GM18907 (cell line): ENCODE measurements at regions not wholly inside any gene's neighbourhood (a gene's known extent, or its start where the extent isn't known, plus 50 kb on each side); places are given as distances from the start of the nearest gene placed in this dataset.

Source experiments
- ATAC-seq: cut with Tn5 transposase; IDR thresholded peaks from one replicate; pipeline ENCODE4 v1.9.1; 2021; ENCODE audit warnings: mild to moderate bottlenecking, moderate library complexity; ENCODE audit not compliant: unreplicated experiment

DNA sequence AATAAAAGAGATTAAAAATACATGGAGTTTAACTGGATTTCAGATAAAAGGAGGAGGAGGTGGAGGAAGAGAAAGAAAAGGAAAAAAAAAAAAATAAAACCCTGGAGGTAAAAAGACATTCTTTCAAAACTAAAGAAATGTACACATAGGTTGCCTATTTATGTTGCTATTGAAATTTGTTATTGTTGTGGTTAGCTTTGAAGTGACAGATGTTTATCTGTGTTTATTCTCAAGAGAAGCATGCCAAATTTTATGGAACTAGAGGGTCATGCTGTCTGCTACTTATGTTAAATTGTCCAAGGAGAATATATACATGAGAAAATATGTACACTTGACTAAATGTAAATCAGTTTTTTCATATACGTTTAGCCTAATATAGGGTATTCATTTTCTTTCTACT lies 653.2 kb downstream of the DCDC2C start:
- ATAC-seq = no peak

DNA sequence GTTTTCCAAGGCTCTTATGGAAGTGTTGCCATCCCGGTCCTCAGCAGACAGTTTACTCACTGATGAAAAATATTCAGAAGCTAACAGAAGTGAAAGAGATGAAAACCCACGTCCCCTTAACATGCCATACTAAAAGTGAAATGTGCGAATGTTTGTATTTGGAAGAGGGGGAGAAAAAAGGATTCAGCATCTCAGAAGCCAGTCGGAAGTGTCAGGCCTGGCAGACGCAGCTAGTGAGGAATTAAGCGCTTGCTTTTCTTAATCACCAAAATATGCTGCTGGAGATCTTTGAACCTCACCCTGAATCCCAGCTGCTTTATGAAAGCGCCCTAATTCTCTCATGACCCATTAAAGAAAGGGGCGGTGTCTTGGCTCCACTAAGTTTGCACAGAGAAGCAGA lies 653.7 kb downstream of the DCDC2C start:
- no peak for ATAC-seq

DNA sequence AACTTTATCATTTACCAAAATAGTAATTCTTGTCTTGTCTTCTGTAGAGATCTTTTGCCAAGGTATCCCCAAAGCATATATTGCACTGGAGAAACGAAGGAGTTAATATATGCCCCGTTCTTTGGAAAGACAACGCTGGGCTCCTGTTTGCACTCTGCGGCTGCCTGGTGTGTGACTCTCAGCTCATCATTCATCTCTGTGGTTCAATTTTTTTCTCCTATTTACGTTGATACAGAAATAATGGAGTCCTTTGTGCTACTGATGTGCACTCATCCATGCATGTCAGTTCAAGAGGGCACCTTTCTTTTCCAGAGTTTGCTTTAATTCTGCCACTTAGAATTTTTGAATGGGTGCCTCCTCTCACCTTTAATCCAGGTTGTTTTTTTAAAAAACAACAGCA lies 655.5 kb downstream of the DCDC2C start:
- ATAC-seq = no peak

DNA sequence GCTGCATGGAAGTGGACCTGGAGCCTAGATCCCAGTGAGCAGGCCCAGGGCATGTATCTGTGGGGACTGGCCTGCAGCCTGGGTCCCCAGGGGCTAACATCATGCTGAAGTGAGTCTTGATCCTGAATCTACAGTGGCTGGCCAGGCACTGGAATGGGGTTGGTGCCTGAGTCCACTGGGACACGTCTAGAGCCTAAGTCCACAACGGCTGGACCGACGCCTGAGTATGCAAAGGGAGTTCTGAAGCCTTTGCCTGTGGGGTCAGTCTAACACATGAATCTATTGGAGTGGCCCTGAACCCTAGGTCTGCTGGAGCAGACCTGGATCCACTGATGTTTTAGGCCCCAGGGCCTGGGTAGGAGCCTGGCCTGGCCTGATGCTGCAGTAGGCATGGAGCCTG lies 665.5 kb downstream of the DCDC2C start:
- no peak for ATAC-seq

DNA sequence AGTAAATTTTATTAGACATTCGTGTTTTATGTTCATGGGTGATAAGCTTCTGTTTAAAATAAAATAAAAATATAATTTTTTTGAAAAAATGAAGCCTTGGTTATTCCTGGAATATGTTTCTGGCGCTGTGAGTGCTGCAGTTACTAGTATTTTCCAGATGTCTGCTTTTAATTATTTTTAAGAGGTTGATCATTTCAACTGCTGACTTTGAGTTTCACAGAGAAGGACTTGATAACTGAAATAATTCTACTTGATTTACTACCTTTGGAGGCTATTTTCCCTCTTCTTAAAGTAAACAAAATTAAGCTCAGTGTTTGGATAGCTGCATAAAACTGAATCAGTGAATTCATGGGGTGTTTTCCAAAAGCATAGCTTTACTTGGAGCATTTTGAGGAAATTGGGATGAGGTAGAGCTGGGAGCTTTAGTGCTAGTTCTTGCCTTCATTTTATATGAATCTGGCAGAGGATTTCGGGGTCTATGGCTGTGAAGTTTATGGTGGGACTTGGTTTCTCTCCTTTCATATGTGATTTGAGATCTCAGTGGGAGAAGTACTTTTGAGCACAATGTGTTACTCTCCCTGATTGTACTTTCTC lies 666.5 kb downstream of the DCDC2C start:
- ATAC-seq = no peak

DNA sequence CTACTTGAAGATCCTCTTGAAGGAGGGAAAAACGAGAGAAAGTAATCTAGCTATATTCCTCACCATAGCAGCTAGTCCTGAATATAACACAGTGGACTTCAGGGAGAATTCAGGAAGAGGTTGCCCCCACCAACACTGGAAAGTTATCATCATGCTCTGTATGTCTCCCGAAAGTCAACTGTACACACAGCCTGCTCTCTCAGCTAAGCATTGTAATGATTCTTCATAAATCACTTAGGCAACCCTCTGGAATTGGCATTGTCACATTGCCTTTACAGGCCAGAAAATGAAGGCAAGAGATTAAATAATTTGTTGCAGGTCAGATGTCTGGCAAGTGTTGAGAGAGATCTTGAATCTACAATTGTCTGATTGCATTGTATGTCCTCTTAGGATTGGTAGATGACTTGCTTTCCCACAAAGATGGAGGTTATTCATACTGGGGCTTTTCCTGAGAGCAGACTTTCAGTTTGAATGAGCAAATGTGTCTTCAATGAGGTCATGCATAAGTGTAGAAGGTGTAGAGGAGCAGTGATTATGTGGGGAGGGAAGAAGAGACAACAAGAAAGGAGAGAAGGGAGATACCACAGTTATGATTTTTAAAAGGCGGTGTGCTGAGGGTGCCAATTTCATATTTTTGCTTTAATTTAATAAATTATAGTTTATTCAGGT lies 667.2 kb downstream of the DCDC2C start:
- ATAC-seq = no peak

DNA sequence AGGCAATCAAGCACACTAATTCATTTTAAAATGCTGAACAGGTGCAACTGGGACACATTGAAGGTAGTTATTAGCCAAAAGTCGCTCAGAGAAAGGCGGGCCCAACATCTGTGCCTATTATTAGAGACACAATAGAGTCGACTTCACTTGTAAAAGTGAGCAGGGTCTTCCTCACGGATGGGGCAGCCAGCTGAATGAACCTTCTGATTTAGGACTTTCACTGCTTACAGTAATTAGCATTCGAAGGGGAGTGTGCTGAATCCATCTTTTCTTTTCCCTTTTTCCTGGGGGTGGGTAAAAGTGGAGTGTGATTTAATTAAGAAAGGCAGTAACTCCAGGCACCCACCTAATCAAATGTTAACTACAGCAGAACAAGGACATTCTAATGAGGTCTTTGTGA lies 677.7 kb downstream of the DCDC2C start:
- ATAC-seq = no peak

DNA sequence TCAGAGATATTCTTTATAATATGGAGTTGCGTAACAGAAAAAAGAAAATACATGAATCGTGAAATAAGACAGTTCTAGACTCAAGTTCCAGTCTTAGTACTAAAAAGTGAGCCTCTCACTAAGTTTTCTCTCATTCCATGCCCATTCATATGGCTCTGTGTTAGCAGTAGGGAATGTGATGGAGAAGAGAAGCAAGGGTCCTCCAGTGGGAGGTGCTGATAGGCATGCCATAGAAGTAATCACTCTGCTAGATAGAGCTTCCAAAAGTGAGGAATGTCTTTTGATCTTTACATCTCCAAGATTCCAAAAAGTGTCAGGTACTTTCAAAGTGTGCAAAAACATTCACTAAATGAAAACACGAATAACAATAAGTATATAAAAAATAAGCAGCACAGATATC lies 678.4 kb downstream of the DCDC2C start:
- no peak for ATAC-seq

DNA sequence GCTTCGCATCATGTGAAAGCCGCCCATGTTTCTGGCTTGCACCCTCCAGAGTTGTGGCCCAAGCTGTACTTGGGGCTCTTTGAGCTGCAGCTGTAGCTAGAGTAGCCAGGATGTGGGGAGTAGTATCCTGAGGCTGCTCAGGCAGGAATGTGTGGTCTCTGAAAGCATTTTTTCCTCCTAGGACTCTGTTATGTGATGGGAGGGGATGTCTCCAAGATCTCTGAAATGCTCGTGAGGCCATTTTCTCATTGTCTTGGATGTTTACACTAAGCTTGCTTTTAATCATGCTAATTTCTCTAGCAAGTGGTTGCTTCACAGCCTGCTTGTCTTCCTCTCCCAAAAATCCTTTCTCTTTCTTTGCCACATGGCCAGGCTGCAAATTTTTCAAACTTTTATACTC lies 687.6 kb downstream of the DCDC2C start:
- ATAC-seq = no peak

DNA sequence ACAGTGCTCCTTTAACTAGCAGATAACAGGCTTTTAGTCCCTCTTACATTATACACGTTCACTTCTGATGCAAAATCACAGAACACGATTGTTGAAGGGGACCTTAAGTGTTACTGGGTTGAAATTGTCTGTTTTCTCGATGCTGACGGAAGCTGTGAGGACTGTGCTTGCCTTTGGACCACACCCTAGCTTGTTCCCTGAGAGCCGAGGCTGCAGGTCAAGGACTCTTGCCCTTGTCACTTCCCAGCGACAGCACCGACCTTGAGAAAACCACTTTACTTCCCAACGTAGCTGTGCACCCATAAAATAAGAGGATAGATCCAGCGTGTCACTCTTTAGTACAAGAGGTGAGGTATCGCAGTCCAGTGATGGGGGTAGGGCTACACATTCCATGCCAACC lies 701.0 kb downstream of the DCDC2C start:
- ATAC-seq = no peak

DNA sequence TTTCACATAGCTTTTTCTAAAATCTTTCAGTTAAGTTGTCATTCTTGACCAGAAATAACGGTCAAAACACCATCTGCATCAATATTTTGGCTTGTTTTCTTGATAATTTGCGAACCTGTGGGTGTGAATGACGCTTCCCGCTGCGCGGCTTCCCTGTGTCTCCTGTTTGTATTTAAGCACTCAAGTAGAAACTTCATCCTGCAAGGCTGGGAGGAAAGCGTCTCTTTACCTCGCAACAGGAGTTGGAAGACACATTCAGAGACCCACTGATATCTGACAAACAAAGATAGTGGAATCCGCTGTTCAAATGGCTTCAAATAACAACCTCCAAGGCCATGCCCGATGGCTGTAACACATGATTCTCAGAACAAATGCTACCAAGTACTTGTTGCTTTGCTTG lies 704.9 kb downstream of the DCDC2C start:
- no peak for ATAC-seq

DNA sequence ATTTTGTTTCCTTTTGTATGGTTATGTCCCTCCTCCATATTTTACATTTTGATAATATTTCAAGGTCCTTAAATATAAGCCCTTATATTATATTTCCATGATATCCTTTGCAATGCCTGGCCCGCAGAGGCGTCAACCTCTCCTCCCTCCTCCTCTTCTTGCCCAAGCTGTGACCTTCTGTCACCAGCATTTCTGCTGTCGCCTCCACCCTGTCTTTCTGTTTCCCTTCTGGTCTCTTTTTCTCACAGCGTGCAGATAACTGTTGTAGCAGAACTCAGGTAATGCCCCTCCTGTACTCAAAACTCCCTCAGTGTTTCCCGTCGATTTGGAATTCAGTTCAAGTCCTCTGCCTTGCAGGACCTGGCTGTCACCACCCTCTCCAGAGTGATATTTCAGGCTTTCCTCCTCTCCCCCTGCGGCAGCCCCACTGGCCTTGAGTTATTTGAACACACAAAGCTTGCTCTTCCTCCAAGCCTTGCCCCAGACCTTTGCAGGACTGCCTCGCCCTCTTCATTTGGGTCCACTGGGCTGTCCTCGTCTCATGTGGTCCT lies 709.3 kb downstream of the DCDC2C start:
- no peak for ATAC-seq

DNA sequence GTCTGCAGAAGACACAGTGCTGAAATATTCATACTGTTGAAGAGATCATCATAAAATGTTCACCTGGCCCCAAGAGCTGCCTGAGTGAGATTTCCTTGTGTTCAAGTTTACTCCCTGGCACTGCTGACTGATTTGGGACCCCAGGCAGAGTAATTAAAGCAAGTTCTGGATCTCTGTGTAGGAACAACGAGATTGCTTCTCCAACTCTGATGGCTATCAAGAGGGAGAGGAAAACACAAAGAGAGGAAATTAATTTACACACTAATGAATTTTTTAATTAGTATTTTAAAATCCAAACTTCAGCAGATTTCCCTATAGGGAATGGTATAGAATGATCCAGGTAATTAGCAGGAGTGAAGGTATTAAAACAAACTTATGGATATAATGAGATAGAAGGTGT lies 711.8 kb downstream of the DCDC2C start:
- ATAC-seq = no peak

DNA sequence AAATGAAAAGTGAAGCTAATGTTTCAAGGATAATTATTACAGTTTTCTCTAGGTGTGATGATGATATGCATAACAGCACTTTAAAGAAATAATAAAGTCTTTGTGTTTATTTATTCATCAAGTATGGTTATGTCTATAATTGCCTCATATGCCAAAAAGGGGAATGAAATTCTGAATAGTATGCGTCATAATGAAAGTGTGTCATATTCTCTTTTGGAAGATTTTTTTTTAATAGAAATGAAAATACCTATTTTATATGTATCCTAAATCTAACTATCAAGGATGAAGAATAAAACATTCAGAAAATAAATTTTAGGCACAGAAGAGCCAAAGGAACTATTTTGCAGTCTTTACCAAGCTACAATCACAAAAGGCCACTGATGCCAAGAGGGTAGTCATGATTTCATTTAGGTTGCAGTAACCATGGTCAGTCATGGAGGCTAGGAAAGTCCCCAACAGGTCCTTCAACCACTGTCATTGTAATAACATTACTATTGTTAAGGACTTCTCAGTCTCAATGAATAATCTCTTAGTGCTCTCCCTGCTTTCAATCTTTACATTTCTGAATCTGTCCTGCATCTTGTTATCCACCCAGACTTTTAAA lies 712.5 kb downstream of the DCDC2C start:
- ATAC-seq = no peak

DNA sequence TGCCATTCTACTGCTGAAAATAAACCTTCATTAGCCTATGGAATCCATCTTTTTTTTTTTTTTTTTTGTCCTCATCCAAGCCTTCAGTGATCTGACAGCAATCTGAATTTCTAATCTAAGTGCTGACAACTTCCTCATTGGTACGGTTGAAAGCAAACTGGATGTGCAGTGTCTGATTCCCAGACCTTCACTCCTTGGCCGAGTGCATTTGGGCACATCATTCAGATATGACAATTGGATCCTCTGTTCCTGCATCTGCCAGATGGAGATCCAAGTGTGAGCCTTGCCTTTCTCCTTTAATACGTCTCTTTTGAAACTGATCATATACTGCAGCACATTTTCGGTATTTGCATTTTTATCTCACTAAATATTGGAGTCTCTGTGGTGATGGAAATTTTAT lies 713.1 kb downstream of the DCDC2C start:
- ATAC-seq = no peak

DNA sequence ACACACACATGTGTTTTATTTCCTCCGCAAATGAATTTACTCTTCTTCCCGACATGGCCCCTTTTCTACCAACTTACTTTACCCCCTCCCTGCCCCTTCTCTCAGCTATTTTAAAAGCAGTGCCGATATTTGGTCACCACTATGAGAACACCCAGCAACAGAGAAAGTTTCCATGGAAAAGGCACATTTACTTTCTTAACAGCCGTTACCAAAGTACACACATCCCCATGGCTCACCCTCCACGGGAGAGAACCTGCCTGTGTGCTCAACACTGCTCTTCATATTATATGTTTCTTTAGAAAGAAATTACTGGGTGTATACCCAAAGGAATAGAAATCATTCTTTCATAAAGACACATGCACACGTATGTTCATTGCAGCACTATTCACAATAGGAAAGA lies 714.4 kb downstream of the DCDC2C start:
- ATAC-seq = no peak

DNA sequence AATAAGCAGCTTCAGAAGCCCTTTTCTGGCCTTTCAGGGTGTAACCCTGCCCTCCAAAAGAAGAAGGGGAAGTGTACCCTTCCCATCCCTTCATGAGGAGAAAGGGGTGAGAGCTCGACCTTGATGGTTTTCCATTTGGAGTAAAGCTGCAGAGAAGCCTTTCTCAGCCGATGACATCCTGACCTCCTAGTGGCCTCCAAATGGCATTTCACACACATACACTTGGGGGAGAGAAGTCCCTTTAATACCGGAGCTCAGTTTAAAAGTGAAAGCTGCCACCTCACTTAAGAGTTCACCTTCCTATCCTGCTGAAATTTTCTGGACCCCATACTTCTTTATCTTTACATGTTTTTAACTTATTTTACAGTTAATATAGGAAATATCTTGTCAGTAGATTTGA lies 716.7 kb downstream of the DCDC2C start:
- ATAC-seq = no peak

DNA sequence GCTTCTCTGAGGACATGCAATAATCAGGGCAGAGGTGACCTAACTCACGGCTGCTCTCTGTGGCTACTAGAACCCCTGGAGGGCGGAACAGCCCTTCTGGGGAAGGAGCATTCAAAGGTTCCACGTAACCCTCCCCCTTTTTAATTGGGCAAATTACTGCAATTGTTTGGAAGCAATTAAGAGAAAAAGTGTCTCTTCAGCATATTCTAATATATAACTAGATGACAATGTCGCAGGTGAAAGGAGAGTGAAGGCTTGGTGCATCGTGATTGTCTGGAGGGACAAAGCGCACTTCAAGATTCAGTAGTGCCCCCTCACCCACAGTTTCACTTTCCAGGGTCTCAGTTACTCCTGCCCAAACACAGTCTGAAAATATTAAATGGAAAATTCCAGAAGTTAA lies 720.8 kb downstream of the DCDC2C start:
- ATAC-seq = no peak

DNA sequence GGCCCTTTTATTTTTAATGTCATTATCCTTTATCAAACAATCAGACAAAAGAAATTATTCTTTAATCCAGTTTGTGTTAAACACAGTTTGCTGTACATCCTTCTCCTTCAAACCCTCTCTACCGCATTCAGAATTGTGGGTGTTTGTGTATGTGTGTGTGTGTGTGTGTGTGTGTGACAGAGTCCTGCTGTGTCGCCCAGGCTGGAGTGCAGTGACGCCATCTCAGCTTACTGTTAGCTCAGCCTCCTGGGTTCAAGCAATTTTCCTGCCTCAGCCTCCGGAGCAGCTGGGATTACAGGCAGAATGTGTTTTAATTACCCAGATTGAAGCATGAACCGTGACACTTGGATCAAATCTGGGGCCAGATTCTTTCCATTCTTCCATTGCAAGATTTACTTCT lies 723.7 kb downstream of the DCDC2C start:
- ATAC-seq = no peak

DNA sequence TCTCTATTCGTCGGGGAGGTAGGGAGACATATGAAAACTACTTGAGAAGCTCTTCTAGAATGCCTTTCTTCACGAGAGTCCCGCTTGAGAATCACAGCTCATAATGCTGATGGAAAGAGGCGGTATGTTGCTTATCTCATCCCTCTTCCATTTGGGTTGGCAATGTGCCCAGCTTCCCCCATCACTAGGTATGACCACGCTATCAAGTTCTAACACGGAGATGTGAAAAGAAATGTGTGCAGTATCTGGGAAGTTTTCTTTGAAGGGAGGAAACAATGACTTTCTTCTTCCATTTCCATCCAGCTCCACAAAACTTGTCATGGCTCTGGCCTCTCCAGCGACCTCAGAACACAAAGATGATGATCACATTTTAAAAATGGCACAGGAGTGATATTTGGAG lies 742.4 kb downstream of the DCDC2C start:
- ATAC-seq = no peak

DNA sequence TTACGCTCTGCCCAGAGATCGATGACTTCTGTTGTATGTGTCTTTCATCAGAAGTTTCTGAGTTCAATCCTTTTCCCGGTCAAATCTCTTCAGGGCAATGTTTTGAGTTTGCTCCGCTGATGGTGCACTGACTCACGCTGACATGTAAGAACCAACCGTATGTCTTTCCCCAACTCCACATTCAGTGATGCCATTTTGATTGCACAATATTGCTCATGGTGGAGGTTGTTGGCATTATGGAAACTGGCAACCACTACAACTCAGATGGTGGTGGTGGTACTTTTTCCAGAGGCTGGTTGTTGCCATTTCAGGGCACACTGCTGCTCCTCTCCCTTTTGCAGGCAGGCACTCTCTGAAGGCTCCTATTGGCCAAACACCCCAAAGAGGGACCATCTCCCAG lies 751.5 kb downstream of the DCDC2C start:
- no peak for ATAC-seq

DNA sequence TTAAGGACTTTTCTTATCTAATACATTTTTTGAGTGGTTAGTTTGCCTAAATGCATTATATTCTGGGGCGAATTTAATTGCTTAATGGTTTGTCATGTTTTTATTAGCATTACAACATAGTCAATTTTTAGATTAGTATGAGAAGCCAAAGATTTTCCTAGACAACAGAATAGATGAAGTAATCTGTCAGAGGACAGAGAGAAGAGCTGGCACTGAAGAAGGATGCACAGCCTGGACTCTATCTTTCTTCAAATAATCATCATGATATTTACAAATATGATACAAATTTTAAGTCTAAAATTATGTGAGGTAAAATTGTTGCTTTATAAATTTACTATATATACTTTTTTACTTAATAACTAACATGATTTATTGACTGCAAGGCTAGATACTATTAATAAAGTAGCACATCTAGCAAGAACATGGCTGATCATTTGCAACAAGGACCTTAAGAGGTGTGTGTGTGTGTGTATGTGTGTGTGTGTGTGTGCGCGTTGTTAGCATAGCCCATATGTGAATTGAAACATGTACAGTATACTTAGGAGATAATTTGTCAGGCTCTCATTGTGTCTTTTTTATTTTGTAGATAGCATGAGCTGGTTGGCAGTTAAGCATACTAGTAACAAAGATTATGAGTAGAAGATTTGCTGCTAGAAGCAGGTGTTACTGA lies 752.2 kb downstream of the DCDC2C start:
- no peak for ATAC-seq
